SU-DHL-6 (cell line): ENCODE measurements at regions not wholly inside any gene's neighbourhood (a gene's known extent, or its start where the extent isn't known, plus 50 kb on each side); places are given as distances from the start of the nearest gene placed in this dataset.

Source experiments
- EZH2phosphoT487 ChIP-seq: fragments of 200-600 bp; sonication (generic), shearing (Covaris generic); conservative IDR thresholded peaks from 2 replicates; pipeline ENCODE4 v1.6.1; 2018; ENCODE audit warnings: mild to moderate bottlenecking, antibody characterized with exemption, low read length, moderate library complexity, mixed read lengths
- TF ChIP-seq, protein P1 (sequence below): fragments of 200-600 bp; sonication (generic); IDR thresholded peaks from one replicate; pipeline ENCODE4 v1.5.1; 2017; ENCODE audit warnings: antibody characterized with exemption, mild to moderate bottlenecking, low read length, moderate library complexity; ENCODE audit not compliant: insufficient read depth, poor library complexity, severe bottlenecking

- TF ChIP-seq, protein P1, sequence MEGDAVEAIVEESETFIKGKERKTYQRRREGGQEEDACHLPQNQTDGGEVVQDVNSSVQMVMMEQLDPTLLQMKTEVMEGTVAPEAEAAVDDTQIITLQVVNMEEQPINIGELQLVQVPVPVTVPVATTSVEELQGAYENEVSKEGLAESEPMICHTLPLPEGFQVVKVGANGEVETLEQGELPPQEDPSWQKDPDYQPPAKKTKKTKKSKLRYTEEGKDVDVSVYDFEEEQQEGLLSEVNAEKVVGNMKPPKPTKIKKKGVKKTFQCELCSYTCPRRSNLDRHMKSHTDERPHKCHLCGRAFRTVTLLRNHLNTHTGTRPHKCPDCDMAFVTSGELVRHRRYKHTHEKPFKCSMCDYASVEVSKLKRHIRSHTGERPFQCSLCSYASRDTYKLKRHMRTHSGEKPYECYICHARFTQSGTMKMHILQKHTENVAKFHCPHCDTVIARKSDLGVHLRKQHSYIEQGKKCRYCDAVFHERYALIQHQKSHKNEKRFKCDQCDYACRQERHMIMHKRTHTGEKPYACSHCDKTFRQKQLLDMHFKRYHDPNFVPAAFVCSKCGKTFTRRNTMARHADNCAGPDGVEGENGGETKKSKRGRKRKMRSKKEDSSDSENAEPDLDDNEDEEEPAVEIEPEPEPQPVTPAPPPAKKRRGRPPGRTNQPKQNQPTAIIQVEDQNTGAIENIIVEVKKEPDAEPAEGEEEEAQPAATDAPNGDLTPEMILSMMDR = no peak
- TF ChIP-seq EZH2phosphoT487 = no peak
These were observed 826.0 kb downstream of the PLCL1 start for GRCh38 chr2:198630384-198630783.
